MCF 10A (cell line): ENCODE measurements at regions not wholly inside any gene's neighbourhood (a gene's known extent, or its start where the extent isn't known, plus 50 kb on each side); places are given as distances from the start of the nearest gene placed in this dataset.

Experiments
- BruUV-seq: library from RNA; stranded (reverse); fragments of 400-500 nt; replicated peaks from 2 replicates; lab custom pipeline; 2021; lab: Mats Ljungman, UMichigan
- CTCF ChIA-PET: fragments of 300-600 bp; sonication (Branson Sonifier 250); formaldehyde crosslinking; extraction: SDS; loops from one replicate; lab custom pipeline; 2021; ENCODE audit warnings: antibody characterized with exemption, inconsistent platforms; lab: Yijun Ruan, JAX
- POLR2A ChIA-PET: fragments of 300-600, 350-650 bp; sonication (Branson Sonifier 250); formaldehyde crosslinking; extraction: SDS; loops from one replicate; lab custom pipeline; 2020; ENCODE audit warnings: antibody characterized with exemption, inconsistent platforms; lab: Yijun Ruan, JAX
- DNase-seq: peaks from one replicate; pipeline ENCODE4 v3.0.0-alpha.2; 2018; ENCODE audit not compliant: unreplicated experiment
- H3K27ac Mint-ChIP-seq: one replicate; pipeline ENCODE4 v1.8.0; 2022; ENCODE audit warnings: mild to moderate bottlenecking, low read depth, mixed read lengths; ENCODE audit not compliant: unreplicated experiment
- H3K27me3 Mint-ChIP-seq: one replicate; pipeline ENCODE4 v1.8.0; 2022; ENCODE audit warnings: mixed read lengths; ENCODE audit not compliant: insufficient read depth, unreplicated experiment
- H3K36me3 Mint-ChIP-seq: one replicate; pipeline ENCODE4 v1.8.0; 2022; ENCODE audit warnings: mild to moderate bottlenecking, moderate library complexity, mixed read lengths; ENCODE audit not compliant: insufficient read depth, unreplicated experiment
- H3K4me1 Mint-ChIP-seq: one replicate; pipeline ENCODE4 v1.8.0; 2022; ENCODE audit warnings: mixed read lengths; ENCODE audit not compliant: insufficient read depth, unreplicated experiment
- H3K4me3 Mint-ChIP-seq: one replicate; pipeline ENCODE4 v1.8.0; 2022; ENCODE audit warnings: mild to moderate bottlenecking, moderate library complexity, mixed read lengths; ENCODE audit not compliant: unreplicated experiment
- H3K9me3 Mint-ChIP-seq: one replicate; pipeline ENCODE4 v1.8.0; 2022; ENCODE audit warnings: mixed read lengths; ENCODE audit not compliant: unreplicated experiment
- intact Hi-C: fragments of 100-400 bp; cut with micrococcal nuclease; formaldehyde crosslinking; loops from 2 replicates; pipeline ENCODE4 v1.14.1; 2022
- TF ChIP-seq, protein P1 (sequence below): fragments of 200-600 bp; IDR thresholded peaks from one replicate; pipeline ENCODE4 v1.8.0; 2022; ENCODE audit warnings: antibody characterized with exemption, mild to moderate bottlenecking; ENCODE audit not compliant: unreplicated experiment

GRCh38 chr3:26452363-26452762 lies 170.2 kb upstream of the LRRC3B start:
- H3K27me3 Mint-ChIP-seq: no peaks in the 10 kb centered on the region
- no peak overlapping the region for H3K4me3 Mint-ChIP-seq
- peaks cover 5% of the 10 kb centered on the region for H3K4me1 Mint-ChIP-seq
- no peak for DNase-seq
- intact Hi-C loops: no loop called here
- POLR2A ChIA-PET: no interaction called here
- H3K27ac Mint-ChIP-seq: no peak overlapping the region
- no peaks in the 10 kb centered on the region for H3K9me3 Mint-ChIP-seq
- BruUV-seq: no TSS peak
- H3K36me3 Mint-ChIP-seq: no peaks in the 10 kb centered on the region
- TF ChIP-seq, protein P1, sequence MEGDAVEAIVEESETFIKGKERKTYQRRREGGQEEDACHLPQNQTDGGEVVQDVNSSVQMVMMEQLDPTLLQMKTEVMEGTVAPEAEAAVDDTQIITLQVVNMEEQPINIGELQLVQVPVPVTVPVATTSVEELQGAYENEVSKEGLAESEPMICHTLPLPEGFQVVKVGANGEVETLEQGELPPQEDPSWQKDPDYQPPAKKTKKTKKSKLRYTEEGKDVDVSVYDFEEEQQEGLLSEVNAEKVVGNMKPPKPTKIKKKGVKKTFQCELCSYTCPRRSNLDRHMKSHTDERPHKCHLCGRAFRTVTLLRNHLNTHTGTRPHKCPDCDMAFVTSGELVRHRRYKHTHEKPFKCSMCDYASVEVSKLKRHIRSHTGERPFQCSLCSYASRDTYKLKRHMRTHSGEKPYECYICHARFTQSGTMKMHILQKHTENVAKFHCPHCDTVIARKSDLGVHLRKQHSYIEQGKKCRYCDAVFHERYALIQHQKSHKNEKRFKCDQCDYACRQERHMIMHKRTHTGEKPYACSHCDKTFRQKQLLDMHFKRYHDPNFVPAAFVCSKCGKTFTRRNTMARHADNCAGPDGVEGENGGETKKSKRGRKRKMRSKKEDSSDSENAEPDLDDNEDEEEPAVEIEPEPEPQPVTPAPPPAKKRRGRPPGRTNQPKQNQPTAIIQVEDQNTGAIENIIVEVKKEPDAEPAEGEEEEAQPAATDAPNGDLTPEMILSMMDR: no peak
- CTCF ChIA-PET: no interaction called here

DNA sequence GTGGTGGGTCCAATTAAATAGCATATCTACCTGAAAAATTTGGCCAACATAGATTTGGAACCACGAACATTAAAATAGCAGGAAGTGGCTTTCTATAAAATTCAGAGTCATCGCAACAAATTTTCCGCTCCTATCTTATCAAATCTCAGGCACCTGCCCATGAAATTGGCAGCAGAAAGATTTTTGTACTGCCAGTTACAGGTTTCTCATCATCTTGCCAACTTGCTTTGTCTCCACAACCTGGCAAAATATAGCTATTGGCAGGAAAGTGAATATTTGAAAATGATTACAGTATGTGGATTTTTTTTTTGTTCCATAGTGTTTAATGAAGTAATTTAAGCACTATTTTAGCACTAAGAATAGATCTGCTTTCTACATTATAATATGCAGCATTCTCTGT lies 161.6 kb upstream of the LRRC3B start:
- CTCF ChIA-PET: interaction anchor here (0.6 to 1.7 kb wide), 2 partner anchors 23 to 1425 kb away, joined by 3 to 4 read pairs; no protein-coding TSS in a partner anchor

DNA sequence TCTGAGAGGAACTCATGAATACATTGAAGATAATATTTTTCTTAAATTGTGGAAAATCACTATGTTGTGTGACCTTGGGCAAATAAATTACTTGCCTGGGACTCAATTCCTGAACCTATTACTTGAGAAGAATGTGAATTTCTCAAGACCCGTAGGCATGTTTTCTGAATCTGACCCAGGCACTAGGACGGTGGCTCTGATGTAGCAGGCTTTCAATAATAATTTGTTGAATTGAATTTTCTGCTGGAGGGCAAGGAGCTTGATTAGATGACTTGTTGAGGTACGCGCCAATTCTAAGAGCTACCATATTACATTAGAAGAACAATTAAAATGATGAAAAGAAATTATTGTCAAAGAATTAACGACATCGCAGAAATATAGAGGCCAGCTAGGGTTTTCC lies 150.2 kb upstream of the LRRC3B start:
- no peaks in the 10 kb centered on the region for H3K36me3 Mint-ChIP-seq
- DNase-seq: no peak
- no peak overlapping the region for H3K27ac Mint-ChIP-seq
- no TSS peak for BruUV-seq
- H3K4me1 Mint-ChIP-seq: no peaks in the 10 kb centered on the region
- H3K27me3 Mint-ChIP-seq: no peaks in the 10 kb centered on the region
- TF ChIP-seq, protein P1: no peak
- H3K9me3 Mint-ChIP-seq: no peaks in the 10 kb centered on the region
- ChIA-PET CTCF (interaction anchor here (0.7 kb wide), 1 partner anchor 823 kb away, joined by 3 read pairs; no protein-coding TSS in a partner anchor), POLR2A (no interaction called here)
- intact Hi-C loops: no loop called here
- no peak overlapping the region for H3K4me3 Mint-ChIP-seq

More for the DNA sequence above, 161.6 kb upstream of the LRRC3B start:
- Mint-ChIP-seq H3K9me3 (peaks cover 8% of the 10 kb centered on the region), H3K36me3 (no peaks in the 10 kb centered on the region), H3K4me3 (no peak overlapping the region), H3K4me1 (no peaks in the 10 kb centered on the region), H3K27me3 (no peaks in the 10 kb centered on the region), H3K27ac (no peak overlapping the region)
- BruUV-seq: no TSS peak
- POLR2A ChIA-PET: no interaction called here
- TF ChIP-seq, protein P1: no peak
- no peak for DNase-seq
- intact Hi-C loops: no loop called here

- H3K27ac Mint-ChIP-seq: no peak overlapping the region
- ChIA-PET CTCF (no interaction called here), POLR2A (no interaction called here)
- H3K36me3 Mint-ChIP-seq: no peaks in the 10 kb centered on the region
- intact Hi-C loops: no loop called here
- TF ChIP-seq, protein P1: no peak
- no TSS peak for BruUV-seq
- no peak for DNase-seq
- H3K9me3 Mint-ChIP-seq: no peaks in the 10 kb centered on the region
- no peaks in the 10 kb centered on the region for H3K27me3 Mint-ChIP-seq
- no peak overlapping the region for H3K4me3 Mint-ChIP-seq
- no peaks in the 10 kb centered on the region for H3K4me1 Mint-ChIP-seq
These were observed 147.9 kb upstream of the LRRC3B start for GRCh38 chr3:26474706-26475105.
